Hindlimb muscle (tissue), 1 donor: ENCODE measurements at regions not wholly inside any gene's neighbourhood (a gene's known extent, or its start where the extent isn't known, plus 50 kb on each side); places are given as distances from the start of the nearest gene placed in this dataset.

ENCODE experiments used
- DNase-seq: peaks from one replicate; pipeline ENCODE4 v3.0.0-alpha.2; 2013

DNA sequence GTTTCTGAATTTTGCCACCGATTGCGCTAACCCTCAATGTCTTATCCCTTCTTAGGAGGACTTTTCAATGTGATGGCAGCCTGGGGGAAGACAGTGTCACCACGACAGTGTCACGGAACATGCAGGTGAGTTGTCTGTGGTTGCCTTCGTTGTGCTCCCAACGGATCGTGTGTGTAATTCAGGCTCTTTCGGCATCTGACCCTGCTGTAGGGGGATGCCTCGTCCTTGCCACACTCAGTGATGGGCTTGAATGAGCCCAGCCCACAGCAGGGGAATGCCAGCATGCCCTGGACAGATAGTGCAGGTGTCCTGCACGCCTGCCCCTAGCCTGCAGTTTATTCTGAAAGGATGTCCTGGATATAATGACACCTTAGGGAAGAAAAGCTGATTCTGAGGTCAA, 123.8 kb upstream of the RTL1 start:
- DNase-seq, result no peak

DNA sequence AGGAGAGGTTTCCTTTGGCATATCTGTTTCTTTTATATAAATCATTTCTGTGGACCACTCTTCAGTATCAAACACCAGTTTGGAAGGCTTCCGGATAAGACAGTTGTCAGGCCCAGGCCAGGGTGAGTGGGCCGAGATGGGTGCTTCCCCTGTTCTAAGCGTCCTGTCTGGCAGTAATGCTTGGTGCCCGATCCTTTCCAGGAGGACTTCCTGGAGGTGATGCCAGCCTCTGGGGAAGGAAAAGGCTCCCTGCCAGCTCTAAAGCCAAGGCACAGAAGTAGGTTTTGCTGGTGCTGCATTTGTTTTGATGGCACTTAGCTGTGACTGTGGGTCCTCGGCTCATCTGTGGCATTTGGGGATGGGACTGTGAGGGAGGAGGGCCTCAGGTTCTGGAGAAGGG, 124.4 kb upstream of the RTL1 start:
- DNase-seq, result no peak

DNA sequence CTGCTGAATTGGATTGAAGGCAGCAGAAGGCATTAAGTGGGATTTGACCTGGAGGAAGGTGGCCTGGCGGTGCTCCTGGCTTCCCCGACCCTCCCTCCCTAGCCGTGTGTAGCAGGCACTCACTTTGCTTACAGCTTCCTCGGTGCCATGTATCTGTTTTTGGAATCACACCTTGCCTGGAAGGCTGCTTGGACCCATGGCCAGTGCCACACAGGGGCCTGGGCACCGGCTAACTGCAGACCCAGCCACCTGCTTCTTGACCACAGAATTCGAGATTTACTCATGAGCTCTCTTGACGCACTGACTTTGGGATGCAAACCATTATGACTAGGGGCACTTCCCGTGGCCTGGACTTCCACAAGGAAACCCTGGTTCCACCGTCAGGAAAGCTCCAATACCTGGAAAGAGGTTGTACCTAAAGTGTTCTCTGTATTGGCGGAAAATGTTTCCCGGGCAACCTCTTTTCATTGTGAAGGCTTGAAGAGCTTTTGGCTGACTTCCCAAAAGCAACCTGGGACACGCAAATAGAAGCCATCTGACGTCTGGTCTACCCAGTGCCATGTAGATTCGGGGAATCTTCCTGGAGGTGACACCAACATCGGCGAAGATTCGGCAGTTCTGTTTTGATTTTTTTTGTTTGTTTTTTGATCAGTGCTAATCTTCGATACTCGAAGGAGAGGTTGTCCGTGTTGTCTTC, 125.6 kb upstream of the RTL1 start:
- DNase-seq, result no peak

DNA sequence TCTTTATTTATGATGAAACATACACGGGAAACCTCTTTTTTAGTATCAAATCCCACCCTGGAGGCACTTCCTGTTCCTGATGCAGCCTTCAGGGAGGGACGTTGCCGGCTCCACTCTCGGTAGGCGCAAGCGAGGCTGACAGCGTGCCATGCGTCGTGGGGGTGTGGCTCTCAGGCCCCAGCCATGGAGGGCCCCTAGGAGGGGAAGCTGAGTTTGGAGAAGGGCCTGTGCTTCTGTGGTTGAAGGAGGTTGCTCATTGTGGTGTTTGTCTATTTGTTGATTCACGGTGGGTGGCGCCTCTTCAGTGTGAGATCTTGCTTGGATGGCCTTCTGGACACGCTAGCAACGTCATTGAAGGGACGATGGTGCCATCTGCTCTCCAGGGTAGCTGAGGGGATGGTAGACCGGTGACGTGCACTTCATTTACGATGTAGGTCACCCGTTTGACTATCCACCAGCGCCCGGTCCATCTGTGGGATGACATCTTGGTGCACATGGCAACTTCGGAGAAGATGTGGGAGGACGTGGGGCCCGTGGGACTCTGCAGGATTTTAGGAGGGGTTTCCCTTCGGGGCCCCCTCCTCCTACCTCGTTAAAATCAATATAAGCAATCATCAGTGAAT, 126.3 kb upstream of the RTL1 start:
- no peak for DNase-seq

DNA sequence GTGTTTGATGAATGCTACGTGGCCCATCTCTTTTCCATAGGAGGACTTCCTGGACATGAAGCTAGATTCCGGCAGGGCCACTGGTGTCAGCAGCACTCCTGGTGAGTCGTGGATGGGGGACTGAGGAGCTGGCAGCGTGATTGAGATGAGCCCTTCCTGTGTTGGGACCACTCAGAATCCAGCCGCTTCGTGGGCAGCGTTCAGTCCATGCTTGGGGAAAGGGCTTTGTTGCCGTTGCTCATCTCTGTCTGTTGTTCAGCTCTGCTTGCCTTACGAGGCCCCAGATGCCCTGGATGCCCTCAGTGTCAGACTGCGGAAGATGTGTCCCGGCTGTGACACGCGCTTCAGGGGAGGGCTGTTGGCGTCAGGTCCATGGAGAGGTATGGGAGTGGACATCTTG, 127.1 kb upstream of the RTL1 start:
- DNase-seq, result no peak

DNA sequence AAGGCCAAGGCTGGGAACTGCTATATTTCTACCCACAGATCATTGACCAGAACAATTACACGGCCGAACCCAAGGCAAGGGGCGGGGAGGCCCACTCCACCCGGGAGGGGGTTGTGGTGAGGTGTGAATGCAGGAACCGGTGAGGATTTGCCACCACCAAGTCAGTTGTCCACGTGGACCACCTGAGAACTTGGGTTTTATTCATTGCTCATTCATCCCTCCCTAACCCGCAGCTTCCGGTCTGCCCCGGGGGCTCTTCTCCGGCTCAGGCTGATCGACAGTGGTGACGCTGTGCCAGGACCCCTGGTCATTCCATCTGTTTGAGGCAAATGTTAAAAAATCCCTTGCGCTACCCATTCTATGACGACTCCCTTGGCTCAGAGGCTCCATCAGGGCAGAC, 127.7 kb upstream of the RTL1 start:
- no peak for DNase-seq

DNA sequence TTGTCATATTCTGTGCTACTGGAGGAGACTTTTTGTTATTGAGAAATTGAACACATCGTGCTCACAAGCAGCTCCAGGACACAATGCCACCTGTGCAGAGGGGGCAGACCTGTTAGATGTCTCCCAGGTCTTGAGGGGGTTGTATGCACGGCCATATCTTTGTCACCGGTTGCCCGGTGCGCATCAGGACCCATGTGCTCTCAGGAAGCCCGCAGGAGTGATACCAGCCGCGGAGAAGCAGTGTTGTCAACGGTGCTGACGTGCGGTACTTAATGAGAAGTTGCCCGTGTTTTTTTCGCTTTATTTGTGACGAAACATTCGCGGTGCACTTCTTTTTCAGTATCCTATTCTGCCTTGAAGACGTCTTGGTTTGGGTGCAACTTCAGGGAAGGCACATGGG, 128.2 kb upstream of the RTL1 start:
- DNase-seq, result no peak

DNA sequence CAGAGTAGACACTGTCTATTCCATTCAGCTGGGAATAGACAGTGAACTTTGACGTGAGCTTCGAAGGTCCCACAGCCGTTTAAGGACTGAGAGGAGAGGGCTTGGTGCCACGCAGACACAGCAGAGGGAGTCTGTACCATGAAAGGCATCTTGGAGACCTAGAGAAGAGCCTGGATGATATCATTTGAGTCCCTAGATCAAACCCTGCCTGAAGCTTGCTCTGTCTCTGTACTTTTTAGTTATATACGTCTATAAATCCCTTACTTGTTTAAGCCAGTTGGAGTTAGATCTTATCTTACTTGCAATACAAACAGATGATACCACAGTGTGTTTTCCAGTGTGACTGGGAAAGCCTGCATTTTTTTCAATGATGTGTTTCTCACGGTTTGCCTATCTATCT, 128.9 kb upstream of the RTL1 start:
- no peak for DNase-seq

DNA sequence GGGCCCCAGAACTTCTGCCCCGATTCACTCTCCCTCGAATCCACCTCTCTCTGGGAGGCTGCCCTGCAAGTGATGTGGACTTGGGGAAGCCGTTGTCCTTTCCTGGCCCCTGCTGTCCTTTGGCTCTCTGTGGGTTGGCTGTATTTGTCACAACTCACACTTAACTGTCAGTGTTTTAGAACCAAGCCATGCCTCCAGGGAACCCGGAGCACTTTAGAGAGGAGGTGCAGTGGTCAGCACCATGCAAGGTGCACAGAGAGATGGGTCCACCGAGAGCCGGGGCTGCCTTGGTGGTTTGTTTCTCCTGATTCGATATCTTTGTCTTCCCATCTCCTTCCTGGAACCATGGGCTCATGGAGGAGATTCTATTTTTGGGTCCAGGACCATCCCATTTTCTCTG, 129.5 kb upstream of the RTL1 start:
- no peak for DNase-seq

DNA sequence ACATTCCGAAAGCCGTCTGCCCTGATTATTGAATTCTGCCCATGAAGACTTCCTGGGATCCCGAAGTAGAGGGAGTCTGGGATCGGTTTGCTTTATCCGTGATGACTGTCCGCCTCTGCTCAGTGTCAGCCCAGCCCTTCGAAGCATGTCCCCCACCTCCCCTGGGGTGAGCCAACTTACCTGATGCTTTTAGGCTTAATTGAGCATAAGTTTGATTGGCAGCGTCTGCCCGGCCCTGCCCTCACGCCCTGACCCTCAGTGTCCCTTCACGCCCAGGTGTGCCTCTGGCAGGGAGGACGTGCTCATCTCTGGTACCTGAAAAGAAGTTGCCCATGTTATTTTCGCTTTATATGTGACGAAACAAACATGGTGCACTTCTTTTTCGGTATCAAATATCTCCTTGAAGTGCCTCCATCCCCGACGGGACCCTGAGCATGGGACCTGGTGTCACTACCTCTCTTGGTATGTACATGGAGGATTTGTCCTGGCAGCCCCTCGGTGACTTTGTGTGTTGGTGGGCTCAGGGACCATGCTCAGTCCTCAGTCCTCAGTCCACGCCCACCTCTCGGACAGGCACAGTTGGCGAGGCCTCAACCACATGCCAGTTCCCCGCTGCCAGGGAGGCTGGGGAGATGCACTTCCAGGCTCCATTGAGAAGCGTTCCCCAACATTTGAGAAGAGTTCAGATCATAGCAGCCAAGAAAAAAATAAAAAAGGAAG, 130.1 kb upstream of the RTL1 start:
- DNase-seq, result no peak

DNA sequence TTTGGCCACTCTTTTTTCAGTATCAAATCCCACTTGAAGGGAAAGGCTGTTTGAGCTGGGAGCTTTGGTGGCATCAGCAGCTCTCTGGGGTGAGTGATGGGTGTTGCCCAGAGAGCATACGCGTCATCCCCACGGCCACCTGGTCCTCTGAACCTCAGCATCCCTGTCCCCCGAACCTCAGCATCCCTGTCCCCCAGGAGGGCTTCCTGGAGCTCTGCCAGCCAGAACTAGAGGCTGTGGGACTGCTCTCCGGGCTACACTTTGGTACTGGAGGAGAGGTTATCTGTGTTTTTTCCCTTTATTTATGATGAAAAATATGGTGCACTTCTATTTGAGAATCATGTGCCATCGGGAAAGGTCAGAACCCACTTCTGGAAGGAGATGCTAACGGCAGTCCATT, 131.5 kb upstream of the RTL1 start:
- DNase-seq, result no peak

DNA sequence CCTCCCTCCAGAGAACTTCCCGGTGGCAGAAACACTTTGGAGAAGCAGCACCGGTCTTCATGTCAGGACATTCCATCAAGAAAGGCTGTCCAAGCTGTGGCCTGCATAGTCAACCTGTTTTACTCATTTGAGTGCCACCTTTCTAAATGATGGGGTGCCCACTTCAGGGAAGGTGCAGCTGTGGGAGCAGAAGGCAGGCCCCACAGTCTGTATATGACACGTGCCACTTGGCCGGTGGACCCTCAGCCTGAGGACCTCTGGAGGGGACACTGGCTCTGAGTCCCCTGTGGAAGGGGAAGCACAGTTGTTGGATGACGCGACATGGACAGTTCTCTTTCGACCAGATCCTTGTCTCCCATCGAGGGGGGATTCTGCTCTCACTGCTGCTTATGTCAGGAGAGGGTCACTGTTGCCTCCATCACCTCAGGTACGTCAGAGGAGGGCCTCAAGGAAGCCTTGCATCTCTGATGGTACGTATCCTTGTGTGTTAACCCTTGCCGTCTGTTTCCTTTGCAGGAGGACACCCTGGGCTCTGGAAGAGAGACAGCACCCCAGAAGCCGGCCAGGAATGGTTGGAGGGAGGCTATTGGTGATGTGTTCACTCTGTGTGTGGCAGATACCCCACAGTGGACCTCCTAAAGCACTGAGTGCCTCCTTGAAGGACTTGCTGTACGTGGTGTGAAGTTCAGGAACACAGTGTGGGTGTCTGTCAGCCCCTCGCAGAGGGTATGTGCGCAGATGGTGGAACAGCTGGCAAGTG, 132.1 kb upstream of the RTL1 start:
- no peak for DNase-seq

DNA sequence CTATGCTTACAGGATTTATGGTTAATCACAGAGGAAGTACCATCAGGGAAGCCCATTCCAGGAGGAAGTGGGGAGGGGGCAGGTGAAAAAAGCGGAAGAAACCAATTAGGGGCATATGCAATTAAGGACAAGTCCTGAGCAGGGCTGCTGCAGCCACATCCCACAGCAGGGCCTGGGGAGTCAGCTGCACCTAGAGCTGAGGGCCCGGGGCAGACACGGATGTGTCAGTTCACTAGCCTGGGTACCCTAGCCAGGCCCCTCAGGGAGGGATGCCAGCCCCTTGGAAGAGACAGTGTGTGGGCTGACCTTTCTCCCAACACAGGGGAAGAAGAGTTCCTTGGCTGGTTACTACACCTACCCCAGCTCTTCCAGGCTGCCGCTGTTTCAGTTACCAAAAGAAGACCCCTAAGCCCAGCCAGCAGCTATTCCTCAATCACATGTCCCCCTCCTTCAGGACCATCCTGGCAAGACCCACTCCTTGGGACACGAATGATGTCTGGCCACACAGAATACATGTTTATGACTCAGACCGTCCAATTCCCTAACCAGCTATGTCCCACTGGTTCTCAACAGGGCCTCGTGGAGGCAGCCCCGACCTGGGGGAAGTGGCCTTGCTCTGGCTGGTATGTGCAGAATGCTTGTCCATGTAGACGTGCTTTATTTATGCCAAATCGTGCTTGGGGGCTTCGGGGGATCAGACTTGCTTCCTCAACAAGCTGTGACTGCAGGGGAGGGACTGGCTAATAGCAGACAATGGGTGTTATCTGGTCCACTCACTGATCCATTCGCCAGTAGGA, 133.7 kb upstream of the RTL1 start:
- no peak for DNase-seq

DNA sequence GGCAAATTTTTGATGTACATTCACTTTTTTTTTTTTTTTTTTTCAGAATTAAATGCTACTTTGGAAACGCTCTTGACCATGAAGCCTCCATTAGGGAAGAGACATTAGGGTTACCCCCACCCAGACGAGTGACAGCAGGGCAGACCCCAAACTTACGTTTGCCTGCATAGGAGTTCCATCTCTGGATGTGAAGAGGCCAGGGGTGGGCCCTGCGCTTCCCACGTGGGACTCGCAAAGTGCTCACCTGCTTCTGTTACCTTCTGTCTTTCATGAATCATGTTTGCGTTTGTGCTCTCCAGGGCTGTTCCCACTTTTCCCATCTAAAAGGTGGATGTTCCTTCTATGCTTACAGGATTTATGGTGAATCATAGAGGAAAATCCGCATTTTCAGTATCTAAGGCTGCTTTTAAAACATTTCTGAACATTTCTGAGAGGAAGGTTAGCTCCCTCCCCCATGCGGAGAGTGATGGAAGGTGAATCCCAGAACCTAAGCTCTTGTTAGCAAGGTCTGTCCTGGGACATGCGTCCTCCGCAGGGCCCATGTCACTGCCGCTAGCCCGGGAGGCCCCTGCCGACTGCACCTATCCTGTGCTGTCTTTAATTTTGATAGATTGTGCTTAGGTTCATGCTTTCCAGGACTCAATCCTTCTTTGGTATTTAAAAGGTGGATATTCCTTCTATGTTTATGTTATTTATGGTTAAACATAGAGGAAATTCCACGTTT, 135.7 kb upstream of the RTL1 start:
- no peak for DNase-seq

DNA sequence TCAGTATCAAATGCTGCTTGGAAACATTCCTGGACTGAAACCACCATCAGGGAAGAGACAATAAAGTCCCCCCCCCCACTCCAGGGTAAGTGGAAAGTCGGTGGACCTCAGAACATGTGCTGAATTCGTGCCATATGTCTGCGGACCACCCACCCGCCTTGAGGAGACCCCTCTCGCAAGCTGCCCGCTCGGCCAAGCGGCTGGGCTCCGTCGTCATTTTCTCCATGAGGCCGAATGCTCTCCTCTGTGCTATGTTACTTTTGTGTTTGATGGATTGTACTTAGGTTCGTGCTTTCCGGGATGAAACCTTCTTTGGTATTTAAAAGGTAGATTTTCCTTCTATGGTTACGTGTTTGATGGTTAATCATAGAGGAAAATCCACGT, 136.2 kb upstream of the RTL1 start:
- DNase-seq, result no peak

DNA sequence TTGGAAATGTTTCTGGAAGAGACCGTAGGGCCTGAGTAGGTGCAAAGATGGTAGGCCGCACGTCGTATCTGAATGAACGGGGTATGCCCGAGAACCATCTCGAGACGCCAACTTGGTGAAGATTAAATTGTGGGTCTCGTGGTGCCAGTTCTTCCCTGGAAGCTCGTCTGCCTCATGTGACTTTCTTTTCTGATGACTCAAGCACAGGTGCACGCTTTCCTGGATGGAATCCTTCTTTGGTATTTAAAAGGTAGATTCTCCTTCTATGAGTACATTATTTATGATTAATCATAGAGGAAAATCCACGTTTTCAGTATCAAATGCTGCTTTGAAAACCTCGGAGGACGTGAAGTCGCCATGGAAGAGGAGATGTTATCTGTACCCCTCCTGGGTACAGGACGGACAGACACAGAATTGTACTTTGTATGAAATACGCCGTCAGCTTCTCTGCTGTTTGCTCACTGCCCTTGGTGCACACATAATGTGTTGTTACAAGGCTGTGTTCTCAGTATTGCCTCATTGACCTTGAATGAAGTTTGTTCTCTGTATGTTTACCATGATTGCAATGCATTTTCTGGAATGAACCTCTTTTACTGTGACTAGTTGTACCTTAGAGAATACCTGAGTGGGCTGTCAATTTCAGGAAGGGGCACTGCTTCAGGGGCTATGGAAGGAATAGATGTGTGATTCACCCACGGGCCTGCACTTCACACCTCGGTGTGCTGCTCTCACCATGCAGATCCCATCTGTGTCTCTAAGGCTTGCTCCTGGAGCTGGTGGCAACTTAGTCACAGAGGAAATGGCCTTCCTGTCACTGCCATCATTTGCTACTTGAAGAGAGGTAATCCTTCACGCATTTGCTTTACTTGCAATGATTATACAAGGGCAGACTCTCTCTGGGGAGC, 137.3 kb upstream of the RTL1 start:
- DNase-seq, result no peak

DNA sequence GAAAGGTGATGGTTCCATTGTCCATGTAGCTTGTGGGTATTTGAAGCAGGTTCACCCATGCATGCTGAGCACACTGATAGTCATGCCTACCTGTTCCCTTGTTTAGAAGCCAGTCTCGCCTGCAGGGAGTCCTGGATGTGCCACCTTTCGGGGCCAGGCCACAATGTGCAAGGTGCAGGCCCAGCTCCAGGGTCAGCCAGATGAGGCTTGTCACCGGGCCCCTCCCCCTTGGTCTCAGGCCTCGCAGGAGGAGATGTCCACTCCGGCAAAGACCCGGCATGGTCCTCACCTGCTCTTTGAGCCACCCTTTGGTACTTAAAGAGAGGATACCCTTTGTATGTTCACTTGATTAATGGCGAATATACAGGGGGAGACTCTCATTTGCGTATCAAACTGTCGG, 140.4 kb upstream of the RTL1 start:
- DNase-seq, result no peak

DNA sequence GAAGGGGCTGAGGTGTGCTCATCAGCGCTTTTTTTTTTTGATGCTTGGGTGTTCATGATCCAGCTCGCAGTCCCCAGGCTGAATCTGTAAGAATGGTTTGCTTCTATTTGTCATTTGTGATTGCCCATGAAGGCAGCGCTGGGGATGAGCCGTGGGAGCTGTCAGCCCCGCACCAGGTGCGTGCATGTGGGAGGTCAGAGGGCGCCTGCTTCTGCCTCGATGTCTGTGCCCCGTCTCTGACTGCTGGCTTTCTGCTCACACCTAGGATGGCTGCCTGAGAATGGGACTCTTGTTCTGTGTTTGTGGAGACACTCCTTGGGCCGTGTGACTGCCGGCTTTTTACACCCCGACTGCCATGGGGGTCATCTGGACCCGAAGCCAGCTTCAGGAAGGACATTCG, 141.2 kb upstream of the RTL1 start:
- no peak for DNase-seq

DNA sequence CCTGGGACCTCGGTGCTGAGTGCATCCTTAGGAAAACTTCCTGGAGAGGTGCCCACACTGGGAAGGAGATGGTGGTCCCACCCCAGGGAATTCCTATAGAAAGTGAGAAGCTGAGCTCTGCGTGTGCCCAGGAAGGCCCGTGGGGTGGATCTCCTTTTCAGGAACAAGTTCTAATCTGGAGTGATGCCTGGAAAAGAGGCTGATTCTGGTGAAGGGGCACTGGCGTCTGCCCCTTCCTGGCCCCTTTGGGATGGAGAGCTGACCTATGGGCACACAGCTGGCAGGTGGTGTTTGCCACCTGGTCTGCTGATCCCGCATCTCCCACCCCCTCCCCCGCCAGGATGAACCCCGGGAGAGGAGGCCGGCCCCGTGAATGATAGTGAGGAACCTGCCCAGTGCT, 142.0 kb upstream of the RTL1 start:
- no peak for DNase-seq

DNA sequence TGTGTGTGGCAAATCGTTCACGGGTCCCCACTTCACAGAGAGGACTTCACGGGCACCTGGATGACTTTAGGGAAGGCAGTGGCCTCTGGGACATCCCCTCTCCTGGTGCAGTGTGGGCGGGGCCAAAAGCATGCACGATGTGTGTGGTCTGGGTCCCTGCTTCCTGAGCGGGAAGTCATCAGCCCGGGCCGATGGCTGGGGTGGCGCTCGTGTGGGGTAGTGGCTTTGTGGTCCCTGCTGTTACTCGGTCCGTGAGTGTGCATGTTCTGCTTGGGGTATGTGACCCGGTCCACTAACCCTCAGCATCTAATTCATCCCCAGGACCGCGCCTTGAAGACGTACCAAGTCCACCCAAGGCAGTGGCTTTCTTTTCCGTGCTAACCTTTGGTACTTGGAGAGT, 142.5 kb upstream of the RTL1 start:
- DNase-seq, result no peak

DNA sequence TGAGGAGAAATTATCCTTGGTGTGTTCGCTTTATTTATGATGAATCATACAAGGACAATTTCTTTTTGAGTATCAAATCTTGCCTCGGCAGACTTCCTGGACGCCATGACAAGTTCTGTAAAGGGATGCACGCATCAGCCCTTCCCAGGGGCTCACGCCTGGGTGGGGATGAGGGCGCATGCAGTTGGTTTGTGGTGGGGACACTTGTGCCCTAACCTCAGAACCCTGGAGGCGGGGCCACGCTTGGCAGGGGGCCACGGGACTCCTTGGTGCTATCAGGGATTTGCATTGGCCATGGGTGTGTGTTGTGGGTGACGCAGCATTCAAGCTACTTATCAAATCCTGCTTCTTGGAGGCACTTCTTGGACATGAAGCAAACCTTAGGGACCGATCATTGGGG, 143.8 kb upstream of the RTL1 start:
- no peak for DNase-seq
